ENCODE measurements at regions not wholly inside any gene's neighbourhood (a gene's known extent, or its start where the extent isn't known, plus 50 kb on each side); places are given as distances from the start of the nearest gene placed in this dataset.

DNA sequence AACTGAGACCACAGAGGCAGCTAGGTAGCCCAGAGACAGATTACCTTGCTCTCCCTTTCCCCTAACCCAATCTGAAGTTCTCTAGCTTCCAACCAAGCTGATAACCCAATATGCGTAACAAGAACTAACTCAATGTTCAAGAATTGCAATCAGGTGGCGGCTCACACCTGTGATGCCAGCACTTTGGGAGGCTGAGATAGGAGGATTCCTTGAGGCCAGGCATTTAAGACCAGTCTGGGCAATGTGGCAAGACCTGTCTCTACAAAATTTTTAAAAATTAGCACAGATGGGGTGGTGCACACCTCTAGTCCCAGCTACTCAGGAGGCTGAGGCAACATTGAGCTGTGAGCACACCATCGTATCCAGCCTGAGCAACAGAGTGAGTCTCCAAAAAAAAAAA lies 86.7 kb upstream of the IPO5 start:
- TF ChIP-seq, protein P1, sequence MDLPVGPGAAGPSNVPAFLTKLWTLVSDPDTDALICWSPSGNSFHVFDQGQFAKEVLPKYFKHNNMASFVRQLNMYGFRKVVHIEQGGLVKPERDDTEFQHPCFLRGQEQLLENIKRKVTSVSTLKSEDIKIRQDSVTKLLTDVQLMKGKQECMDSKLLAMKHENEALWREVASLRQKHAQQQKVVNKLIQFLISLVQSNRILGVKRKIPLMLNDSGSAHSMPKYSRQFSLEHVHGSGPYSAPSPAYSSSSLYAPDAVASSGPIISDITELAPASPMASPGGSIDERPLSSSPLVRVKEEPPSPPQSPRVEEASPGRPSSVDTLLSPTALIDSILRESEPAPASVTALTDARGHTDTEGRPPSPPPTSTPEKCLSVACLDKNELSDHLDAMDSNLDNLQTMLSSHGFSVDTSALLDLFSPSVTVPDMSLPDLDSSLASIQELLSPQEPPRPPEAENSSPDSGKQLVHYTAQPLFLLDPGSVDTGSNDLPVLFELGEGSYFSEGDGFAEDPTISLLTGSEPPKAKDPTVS (IDR thresholded peaks at IDR 0.05; ENCODE audit: low read depth, low read length), result no peak
- TF ChIP-seq, protein P2, sequence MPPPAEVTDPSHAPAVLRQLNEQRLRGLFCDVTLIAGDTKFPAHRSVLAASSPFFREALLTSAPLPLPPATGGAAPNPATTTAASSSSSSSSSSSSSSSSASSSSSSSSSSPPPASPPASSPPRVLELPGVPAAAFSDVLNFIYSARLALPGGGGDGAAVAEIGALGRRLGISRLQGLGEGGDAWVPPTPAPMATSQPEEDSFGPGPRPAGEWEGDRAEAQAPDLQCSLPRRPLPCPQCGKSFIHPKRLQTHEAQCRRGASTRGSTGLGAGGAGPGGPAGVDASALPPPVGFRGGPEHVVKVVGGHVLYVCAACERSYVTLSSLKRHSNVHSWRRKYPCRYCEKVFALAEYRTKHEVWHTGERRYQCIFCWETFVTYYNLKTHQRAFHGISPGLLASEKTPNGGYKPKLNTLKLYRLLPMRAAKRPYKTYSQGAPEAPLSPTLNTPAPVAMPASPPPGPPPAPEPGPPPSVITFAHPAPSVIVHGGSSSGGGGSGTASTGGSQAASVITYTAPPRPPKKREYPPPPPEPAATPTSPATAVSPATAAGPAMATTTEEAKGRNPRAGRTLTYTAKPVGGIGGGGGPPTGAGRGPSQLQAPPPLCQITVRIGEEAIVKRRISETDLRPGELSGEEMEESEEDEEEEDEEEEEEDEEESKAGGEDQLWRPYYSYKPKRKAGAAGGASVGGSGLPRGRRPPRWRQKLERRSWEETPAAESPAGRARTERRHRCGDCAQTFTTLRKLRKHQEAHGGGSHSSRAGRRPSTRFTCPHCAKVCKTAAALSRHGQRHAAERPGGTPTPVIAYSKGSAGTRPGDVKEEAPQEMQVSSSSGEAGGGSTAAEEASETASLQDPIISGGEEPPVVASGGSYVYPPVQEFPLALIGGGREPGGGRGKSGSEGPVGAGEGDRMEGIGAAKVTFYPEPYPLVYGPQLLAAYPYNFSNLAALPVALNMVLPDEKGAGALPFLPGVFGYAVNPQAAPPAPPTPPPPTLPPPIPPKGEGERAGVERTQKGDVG (CRISPR knock-in tag; IDR thresholded peaks at IDR 0.05), result no peak
- TF ChIP-seq, protein P3, sequence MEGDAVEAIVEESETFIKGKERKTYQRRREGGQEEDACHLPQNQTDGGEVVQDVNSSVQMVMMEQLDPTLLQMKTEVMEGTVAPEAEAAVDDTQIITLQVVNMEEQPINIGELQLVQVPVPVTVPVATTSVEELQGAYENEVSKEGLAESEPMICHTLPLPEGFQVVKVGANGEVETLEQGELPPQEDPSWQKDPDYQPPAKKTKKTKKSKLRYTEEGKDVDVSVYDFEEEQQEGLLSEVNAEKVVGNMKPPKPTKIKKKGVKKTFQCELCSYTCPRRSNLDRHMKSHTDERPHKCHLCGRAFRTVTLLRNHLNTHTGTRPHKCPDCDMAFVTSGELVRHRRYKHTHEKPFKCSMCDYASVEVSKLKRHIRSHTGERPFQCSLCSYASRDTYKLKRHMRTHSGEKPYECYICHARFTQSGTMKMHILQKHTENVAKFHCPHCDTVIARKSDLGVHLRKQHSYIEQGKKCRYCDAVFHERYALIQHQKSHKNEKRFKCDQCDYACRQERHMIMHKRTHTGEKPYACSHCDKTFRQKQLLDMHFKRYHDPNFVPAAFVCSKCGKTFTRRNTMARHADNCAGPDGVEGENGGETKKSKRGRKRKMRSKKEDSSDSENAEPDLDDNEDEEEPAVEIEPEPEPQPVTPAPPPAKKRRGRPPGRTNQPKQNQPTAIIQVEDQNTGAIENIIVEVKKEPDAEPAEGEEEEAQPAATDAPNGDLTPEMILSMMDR (IDR thresholded peaks at IDR 0.05 in 2 of 3, conservative IDR thresholded peaks at IDR 0.05 in 1 of 3; ENCODE audit: control insufficient read depth in 2 of 3, extremely low read depth in 1 of 3, insufficient read depth in 1 of 3, low read depth in 3 of 3, low read length in 3 of 3), result no peak
- no peak for TF ChIP-seq PAX5 (IDR thresholded peaks at IDR 0.05; ENCODE audit: borderline replicate concordance, low read depth, low read length)
- TF ChIP-seq CBX3 (IDR thresholded peaks at IDR 0.05; ENCODE audit: borderline replicate concordance, low read depth), result no peak
- TF ChIP-seq ETV6 (conservative IDR thresholded peaks at IDR 0.05 in 1 of 2, IDR thresholded peaks at IDR 0.05 in 1 of 2; ENCODE audit: borderline replicate concordance in 1 of 2, low read depth in 1 of 2), result no peak
- no peak for TF ChIP-seq ZSCAN29 (IDR thresholded peaks at IDR 0.05)
- TF ChIP-seq, protein P4, sequence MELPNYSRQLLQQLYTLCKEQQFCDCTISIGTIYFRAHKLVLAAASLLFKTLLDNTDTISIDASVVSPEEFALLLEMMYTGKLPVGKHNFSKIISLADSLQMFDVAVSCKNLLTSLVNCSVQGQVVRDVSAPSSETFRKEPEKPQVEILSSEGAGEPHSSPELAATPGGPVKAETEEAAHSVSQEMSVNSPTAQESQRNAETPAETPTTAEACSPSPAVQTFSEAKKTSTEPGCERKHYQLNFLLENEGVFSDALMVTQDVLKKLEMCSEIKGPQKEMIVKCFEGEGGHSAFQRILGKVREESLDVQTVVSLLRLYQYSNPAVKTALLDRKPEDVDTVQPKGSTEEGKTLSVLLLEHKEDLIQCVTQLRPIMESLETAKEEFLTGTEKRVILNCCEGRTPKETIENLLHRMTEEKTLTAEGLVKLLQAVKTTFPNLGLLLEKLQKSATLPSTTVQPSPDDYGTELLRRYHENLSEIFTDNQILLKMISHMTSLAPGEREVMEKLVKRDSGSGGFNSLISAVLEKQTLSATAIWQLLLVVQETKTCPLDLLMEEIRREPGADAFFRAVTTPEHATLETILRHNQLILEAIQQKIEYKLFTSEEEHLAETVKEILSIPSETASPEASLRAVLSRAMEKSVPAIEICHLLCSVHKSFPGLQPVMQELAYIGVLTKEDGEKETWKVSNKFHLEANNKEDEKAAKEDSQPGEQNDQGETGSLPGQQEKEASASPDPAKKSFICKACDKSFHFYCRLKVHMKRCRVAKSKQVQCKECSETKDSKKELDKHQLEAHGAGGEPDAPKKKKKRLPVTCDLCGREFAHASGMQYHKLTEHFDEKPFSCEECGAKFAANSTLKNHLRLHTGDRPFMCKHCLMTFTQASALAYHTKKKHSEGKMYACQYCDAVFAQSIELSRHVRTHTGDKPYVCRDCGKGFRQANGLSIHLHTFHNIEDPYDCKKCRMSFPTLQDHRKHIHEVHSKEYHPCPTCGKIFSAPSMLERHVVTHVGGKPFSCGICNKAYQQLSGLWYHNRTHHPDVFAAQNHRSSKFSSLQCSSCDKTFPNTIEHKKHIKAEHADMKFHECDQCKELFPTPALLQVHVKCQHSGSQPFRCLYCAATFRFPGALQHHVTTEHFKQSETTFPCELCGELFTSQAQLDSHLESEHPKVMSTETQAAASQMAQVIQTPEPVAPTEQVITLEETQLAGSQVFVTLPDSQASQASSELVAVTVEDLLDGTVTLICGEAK (IDR thresholded peaks at IDR 0.05; ENCODE audit: borderline replicate concordance), result no peak
- no peak for TF ChIP-seq EP300 (IDR thresholded peaks at IDR 0.05; ENCODE audit: borderline replicate concordance in 1 of 2, control insufficient read depth in 1 of 2, low read depth in 2 of 2, low read length in 2 of 2)
- TF ChIP-seq JUND (IDR thresholded peaks at IDR 0.05; ENCODE audit: low read depth, low read length), result no peak
- no peak for TF ChIP-seq POLR2A (IDR thresholded peaks at IDR 0.05; ENCODE audit: low read depth, low read length)

Measured in GM12878 (cell line).